H1 (cell line): ENCODE measurements at regions not wholly inside any gene's neighbourhood (a gene's known extent, or its start where the extent isn't known, plus 50 kb on each side); places are given as distances from the start of the nearest gene placed in this dataset.

Experiments
- BRCA1 ChIP-seq: IDR thresholded peaks from 2 replicates; pipeline ENCODE4 v1.6.1; 2012; ENCODE audit warnings: low read depth, low read length, improper control_type of control experiment
- JUN ChIP-seq: IDR thresholded peaks from 2 replicates; pipeline ENCODE4 v1.6.1; 2011; ENCODE audit warnings: low read depth, mild to moderate bottlenecking, improper control_type of control experiment, low read length
- NANOG ChIP-seq: IDR thresholded peaks from 2 replicates; pipeline ENCODE4 v1.6.1; 2011; ENCODE audit warnings: low read length, low read depth, mild to moderate bottlenecking, inconsistent platforms; ENCODE audit not compliant: insufficient read depth, poor library complexity, severe bottlenecking

GRCh38 chr2:19810148-19810547 lies 91.6 kb downstream of the TTC32 start (continued):
- TF ChIP-seq JUN: no peak
- no peak for TF ChIP-seq NANOG
- no peak for TF ChIP-seq BRCA1
